GM21619 (cell line): ENCODE measurements at regions not wholly inside any gene's neighbourhood (a gene's known extent, or its start where the extent isn't known, plus 50 kb on each side); places are given as distances from the start of the nearest gene placed in this dataset.

Source experiments
- ATAC-seq: cut with Tn5 transposase; IDR thresholded peaks from one replicate; pipeline ENCODE4 v1.9.1; 2021; ENCODE audit not compliant: unreplicated experiment

DNA sequence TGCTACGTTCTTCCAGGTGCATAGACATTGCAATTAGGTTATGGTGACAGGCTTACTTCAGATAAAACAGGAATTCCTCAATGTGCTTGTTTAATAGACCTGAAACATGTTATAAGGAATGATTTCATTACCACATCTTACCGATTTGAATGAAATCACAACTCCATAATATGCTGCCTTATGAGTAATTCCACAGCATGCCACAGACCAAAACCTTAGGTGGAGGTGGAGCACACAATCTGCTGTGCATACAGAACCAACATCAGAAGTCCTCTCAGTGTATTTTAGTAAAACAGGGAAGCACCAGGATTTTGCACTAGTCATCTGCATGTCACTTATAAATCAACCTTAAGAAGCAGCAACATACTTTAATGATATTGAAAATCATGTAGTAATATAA is 148.9 kb upstream of the TSHZ2 start:
- ATAC-seq: no peak

DNA sequence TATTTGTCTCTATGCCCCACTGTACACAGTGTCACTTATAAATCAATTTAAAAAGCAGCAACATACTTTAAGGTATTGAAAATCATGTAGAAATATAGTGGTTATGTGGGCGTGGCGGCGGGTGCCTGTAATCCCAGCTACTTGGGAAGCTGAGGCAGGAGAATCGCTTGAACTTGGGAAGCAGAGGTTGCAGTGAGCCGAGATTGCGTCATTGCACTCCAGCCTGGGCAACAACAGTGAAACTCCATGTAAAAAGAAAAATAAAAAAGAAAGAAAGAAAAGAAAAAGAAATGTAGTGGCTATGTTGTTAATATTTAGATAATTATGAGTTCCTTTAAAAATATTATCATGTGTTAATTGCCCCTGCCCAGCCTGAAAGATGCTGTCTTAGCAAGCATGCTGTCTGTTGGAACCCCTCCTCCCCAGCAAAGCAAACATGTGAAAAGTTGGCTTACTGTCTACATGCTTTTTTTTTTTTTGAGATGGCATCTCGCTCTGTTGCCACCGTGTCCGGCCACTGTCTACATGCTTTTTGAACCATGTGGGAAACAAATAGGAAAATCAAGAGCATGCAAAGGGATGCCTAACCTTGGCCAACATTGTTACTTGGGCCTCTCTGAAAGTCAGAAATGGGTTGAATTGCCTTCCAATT is 151.4 kb upstream of the TSHZ2 start:
- ATAC-seq: no peak

DNA sequence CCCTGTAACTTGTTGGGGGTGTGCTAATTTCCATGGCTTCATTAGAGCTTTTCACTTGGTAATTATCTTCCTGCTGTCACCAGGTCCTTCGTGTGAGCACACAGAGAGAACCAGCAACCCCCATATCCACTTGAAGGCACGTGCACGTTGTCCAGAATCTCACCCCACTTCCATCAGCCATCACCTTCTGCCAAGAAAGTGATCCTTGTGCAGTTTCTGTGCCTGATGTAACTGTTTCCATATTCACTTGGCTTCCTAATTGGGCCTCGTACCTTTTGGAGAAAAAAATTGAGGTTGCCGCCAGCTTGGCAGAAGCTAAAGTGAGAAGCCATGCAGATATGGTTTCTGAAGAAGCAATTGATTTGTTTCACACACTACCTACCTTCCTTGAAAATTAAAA is 153.7 kb upstream of the TSHZ2 start:
- ATAC-seq: no peak

DNA sequence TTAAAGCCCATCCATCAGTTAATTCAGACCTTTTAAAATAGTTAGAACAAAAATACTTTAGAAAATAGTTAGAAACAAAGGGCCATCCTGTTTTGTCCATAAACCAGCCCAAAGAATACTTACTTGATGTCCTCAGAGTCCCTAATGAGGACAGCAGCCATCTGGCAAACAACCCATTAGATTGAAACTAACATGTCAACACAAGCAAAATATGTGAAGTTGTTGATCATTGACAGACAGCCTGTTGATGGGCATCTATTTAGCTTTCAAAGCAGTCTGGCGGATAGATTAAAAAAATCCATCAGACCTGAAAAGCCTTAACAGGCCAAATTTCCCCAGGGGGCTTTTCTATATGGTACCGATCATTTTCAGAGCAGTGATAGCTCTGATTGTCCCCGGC is 154.2 kb upstream of the TSHZ2 start:
- ATAC-seq: no peak

DNA sequence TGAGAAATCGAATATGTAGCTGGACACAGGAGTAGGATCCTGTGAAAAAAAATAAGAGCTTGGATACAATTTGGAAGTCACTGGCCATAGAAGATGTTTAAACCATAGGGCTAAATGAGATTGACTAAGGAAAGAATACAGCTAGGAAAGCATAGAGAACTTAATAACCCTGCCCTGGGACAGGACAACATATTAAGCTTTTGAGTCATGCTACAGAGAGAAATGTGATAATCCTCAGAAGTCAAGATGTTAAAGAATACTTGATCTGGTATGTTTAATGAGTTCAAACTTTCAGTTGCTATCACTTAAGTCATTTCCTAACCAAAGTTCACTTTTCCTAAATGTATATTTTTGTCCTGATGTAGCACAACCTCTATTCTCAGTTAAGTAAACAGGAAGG is 154.6 kb upstream of the TSHZ2 start:
- ATAC-seq: no peak

DNA sequence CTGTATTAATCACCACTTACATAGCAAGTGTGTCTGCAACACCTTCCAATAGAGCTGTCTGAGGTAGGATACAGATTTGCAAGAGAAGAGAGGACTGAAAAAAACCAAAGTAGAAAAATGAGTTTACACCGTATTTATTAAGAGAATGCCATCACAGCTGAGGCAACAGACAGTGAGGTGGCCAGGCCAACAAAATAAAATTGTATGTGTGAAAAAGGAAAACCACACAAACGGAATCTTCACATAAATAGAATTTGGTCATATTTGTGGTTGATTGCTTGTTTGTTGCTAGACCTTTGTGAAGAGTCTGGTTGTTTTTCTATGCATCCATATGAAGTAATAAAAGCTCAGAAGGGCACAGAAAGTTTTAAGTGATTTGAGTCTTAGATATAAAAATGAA is 157.8 kb upstream of the TSHZ2 start:
- ATAC-seq: no peak

DNA sequence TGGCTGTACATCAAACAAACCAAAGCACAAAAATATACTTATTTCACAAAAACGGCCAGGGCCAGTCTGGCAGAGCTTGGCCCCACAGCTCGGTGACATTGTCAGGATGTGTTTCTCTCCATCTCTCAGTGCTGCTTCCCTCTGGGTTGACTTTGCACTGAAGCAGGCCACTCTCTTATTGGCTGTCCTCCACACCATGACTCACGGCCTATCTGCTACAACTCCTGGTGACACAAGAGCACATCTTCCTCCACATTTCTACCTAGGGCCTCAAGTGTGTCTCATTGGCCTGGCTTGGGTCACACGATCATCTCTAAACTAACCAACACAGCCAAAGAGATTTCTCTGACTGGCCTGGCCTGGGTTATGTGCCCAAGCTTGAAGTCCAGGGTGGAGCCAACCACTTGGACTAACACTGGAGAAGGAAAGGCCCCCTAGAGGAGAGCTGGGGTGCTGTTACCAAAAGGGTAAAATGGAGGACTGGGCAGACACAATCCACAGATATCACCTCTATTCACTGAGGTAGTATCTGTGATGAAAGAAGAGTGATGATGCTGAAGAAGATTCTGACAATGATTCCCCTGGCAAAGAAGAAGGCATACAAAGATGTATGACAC is 159.8 kb upstream of the TSHZ2 start:
- ATAC-seq: no peak

DNA sequence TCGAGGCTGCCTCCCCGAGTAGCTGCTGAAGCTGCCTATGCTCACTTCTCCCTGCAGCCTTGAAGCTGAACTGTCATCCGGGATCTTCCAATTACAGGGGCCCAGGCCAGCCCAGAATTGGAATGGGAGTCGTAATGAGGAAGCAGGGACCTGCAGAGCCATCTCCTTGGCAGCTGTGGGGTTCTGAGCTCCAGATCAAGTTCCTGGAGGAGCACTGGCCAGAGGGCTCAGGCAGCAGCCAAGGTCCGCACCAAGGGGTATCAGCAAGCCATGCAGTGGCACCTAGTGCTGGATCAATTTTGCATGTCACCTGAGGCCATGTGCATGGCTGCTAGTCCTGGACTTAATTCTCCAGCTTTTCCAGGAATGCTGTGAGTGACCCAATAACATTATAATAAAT is 163.2 kb upstream of the TSHZ2 start:
- ATAC-seq: no peak

DNA sequence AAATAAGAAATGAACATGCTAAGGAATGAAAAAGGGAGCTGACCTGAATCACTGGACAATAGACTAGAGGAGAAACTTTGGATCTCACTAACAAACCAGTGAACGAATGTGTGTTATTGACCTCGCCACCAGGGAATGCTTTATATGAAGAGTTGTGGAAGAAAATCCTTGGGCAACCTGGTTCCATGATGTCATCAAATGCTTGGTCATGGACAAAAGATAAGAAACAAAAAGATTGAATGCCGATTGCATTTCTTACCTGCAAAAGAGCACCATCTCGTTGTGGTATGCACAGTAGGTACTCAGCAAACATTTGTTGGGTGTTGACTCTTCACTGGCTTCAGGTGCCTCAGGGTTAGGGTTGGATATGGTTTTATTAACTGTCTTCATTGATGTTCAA is 165.2 kb upstream of the TSHZ2 start:
- ATAC-seq: no peak

DNA sequence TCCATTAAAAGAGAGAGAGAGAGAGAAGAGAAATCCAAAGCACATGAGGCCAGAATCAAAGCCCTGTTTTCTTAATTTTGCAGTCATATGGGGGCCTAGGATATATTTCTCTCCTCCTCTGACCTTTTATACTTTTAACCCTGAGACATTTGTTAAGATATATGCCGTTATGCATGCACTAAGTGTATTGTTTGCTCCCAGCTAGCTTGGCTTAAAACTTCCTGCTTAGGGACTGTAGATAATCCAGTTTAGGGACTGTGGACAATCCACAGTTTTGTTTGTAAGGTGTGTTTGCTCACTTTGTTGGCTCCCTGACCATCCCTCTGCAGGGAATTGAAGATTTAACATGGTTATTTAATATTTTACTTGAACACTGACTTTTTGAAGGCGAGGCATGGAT is 166.3 kb upstream of the TSHZ2 start:
- ATAC-seq: no peak

DNA sequence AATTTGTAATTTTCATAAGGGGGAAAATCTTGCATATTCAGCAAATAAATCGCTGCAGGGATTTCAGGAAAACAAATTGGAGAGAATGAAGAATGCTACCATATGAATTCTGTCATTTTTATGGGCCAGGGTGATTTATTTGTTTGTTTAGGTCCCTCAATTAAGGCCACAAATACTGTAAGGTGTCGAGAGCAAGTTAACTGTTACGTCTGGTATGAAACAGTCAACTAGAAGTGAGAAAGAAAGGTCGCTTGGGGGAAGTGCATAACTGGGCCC is 166.9 kb upstream of the TSHZ2 start:
- ATAC-seq: no peak

DNA sequence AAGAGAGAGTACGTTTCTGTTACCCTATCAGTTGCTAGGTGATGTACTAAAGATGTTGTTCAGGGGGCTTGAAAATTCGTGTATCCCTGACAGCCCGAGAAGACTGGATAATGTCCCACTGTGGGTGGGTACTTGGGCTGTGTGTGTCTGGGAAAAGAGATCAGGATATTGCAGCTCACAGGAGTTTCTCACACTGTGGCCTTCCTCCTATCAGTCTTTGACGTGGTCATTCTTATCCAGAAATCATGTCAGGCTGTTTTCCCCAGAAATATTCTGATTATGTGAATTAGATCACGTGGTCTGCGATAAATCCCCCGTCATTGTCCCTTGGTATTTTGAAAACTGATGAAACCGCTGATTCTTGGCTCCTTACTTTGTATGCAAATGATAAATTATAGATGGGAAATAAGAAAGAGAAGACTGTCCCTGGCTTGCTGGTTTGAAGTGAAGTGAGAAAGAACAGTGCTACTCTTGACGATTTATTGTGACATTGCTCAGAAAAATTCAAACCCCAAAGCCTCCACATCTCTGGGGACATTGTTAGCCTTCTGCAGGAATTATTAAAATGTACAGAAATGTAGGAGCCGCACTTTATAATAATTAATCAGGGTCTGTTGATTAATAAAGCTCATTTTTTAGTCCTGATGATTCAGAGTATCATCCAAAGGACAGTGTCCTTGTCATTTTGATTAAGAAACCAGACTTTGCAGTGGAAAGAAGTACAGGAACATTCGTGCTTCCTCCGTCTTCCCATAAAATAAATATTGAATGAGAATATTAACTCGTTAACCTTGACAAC is 167.5 kb upstream of the TSHZ2 start:
- ATAC-seq: no peak

DNA sequence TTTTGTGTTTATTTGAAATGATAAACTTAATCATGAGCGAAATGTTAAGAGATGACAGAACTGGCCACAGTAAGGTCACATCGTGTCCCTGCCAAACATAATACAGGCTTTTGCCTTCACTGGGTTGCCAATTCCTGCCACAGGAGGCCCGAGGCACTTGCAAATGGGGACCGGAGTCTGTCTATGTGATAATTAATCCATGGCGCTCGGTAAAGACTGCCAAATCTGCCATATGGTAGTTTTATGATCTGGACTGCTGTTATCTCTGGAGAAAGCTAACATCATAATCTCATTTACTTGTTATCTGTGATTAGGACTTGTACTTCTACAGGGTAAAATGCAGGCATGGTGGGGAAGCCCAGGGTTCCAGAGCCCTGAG is 170.5 kb upstream of the TSHZ2 start:
- ATAC-seq: no peak

DNA sequence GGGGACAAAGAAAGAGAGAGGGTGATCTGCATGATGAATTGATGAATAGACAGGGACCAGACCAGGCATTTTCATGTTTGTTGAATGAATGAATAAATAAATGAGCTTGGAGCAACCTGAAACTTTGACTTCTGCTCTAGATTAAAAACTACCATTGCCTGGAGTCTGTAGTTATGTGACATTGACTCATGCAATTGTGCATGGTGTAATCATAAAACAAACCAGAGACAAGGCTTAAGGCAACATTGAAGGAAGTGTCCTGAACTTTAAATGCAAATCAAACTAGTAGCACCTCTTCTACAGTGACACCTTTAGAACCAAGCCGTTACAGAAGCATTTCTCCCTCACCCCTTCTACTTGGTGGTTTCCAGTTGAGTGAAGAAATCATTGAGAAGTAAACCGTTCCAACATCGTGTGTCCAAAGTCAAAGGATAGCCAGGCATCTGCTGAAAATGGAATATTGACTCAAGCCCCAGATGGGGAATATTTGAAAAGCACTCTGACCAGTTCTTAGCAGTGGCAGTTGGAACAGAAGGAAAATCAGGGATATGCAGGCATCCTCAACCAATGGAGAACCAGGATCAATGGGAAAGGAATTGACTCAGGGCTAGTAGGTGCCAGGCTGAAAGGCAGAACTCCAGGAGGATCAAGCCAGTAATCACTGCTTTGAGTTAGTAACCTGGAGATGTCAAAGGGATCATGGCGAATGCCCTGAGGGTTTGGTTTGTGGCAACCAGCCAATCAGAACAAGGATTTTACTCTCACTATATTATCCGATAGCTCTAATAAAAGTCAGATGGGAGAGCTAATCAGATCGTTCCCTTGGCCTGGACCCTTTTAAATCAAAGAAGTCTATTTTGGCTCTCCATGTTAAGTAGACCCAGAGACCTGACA is 171.2 kb upstream of the TSHZ2 start:
- no peak for ATAC-seq

DNA sequence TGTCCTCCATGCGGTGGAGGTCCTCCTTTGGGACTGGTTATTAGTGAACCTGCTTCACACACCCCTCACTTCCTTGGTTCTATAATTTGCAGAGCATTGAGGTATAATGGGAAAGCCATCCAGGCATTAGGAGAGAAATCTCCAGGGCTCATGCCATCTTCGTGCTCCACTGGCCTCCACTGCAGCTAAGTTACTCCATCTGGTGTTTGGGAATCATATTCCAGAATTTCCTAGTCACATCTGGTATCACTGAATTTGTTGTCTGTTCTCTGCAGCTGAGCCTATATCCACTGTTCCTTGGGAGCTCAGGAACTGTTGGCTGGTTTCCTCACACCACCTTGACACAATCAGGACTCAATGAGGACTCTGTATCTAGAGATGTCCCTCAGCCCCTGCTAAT is 173.0 kb upstream of the TSHZ2 start:
- ATAC-seq: no peak

DNA sequence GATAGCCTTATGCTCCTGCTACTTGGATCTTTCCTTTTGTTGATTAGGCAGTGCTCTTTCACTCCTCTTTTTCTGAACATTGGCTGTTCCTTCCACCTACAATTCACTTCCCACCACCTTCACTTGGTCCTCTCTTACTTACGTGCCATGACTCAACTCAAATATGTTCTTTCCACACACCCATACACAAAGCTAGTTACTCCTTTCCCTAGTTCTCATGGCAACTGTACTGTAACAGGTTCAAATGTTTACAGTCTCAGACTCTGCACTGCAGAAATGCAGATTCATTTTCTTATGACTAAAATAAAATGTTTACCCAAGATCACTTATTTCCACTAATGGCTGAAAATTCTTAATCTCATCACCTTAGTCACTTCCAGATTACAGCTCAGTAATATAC is 174.0 kb upstream of the TSHZ2 start:
- no peak for ATAC-seq

DNA sequence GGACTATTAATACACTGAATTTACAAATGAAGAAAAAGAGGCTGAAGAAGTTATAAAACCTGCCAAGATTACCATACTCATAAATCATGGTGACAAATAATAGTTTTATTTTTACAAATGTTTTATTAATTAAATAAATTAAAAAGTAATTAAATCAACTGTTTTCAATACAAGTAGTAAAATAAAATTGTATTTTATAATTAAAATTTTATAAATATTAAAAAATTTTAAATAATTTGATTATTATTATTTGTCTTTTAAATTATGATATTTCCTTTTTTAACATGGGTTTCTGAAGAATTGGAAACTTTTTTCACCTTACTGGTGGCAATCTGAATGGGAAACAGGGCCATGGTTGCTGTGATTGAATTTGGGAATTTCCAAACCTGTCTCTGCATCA is 177.3 kb upstream of the TSHZ2 start:
- no peak for ATAC-seq

DNA sequence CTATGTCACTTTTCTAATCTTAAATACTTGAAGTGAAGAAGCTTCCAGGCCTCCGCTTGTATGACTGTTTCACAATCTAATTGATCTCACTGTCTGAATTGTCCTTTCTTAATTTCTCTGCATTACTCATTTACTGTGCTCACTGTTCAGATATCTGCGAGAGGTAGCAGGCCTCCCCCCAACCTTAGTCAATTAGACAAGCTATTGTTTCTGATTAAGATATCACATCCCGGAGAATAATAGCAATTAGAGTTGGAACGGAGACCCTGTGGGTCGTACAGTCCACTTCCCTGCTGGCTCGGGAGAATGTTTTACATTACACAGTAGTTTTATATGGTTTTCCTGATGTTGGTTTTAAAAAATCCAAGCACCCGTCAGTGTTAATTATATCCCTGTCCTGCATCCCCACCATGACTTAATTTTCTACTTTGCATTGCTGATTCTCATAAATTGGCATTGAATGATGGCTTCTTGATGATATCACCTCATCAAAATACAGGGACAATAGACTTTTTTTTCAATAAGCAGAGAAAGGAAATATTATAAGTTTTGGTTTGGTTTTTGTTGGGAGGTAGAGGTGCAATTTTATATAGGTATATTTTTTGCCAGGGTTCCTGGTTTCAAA is 178.7 kb upstream of the TSHZ2 start:
- no peak for ATAC-seq

DNA sequence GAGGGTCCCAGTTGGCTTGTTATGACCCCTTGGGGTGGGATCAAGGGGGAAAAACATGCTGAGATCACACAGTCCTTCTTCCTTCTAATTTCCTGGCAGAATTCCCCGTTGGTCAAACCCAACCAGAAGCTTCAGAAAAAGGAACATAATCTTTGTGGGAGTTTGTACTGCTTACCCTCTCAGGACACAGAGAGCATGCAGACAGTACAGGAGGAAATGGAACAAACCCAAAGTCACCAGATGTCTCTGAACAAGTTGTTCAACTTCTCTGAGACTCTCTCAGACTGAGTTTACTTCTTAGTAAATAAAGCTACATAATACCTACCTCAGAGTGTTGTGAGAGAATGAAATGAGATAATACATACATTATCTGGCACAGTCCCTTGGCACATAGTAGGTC is 181.1 kb upstream of the TSHZ2 start:
- no peak for ATAC-seq

DNA sequence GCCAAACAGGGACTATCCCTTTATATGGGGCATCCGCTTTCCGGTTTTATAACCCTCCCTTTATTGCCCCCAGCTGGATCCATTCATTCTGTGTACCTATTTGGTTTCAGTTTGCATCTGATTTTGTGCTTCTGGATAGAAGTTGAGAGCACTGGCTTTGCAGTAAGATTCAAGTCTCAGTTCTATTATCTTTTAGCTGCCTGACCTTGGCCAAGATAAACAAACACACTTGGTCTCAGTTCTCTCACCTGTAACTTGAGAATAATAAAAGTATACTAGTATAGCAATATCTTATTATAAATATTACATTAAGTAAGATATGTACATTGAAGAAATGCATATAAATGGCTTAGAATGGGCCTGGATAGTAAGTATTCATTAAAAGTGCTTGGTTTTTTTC is 182.4 kb upstream of the TSHZ2 start:
- ATAC-seq: no peak

DNA sequence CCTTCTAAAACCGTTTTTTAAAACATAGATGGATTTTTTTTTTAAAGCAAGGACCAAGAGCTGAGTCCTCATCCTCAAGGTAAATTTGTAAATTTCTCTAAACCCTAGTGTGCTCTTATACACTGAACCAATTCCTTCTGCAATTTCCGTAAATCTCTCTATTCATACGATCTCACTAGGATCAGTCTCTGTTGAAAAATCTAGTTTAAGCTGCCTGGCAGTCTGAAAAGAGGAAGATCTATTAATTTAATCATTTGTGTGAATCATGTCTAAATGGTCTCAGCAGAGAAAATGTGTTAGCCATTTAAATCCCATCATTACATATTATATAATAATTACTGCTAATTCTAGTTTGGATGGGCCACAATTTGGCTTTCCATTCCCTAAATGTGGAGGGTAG is 184.2 kb upstream of the TSHZ2 start:
- no peak for ATAC-seq
